Liver (tissue), 8 donors: ENCODE measurements at regions not wholly inside any gene's neighbourhood (a gene's known extent, or its start where the extent isn't known, plus 50 kb on each side); places are given as distances from the start of the nearest gene placed in this dataset.

Experiments used
- DNase-seq: peaks from one replicate; pipeline ENCODE4 v3.0.0-alpha.2; 2017; ENCODE audit warnings: low spot score
- H3K27ac ChIP-seq, 2 donors: one replicate each; pipeline ENCODE4 v1.7.0; 2013; ENCODE audit warnings: inconsistent platforms in 2 of 2, low read length in 2 of 2, control low read depth in 1 of 2, low read depth in 1 of 2, mild to moderate bottlenecking in 1 of 2
- H3K27me3 ChIP-seq, 4 donors: one replicate each; pipeline versions ENCODE4 v1.6.1 to v1.7.0; 2013; ENCODE audit warnings: low read length in 3 of 4, inconsistent platforms in 1 of 4, mild to moderate bottlenecking in 1 of 4, moderate library complexity in 1 of 4; ENCODE audit not compliant: control insufficient read depth in 4 of 4, insufficient read depth in 4 of 4
- H3K36me3 ChIP-seq, 4 donors: one replicate each; pipeline versions ENCODE4 v1.6.1 to v1.7.0; 2013; ENCODE audit warnings: low read length in 3 of 4, mild to moderate bottlenecking in 3 of 4, low read depth in 1 of 4, moderate library complexity in 1 of 4; ENCODE audit not compliant: control insufficient read depth in 4 of 4, insufficient read depth in 3 of 4
- H3K4me1 ChIP-seq, 4 donors: one replicate each; pipeline versions ENCODE4 v1.6.1 to v1.7.0; 2013; ENCODE audit warnings: low read length in 3 of 4, mild to moderate bottlenecking in 3 of 4, moderate library complexity in 1 of 4; ENCODE audit not compliant: control insufficient read depth in 4 of 4, insufficient read depth in 4 of 4
- H3K4me3 ChIP-seq, 3 donors: one replicate each; pipeline versions ENCODE4 v1.6.1 to v1.7.0; 2013; ENCODE audit warnings: low read length in 3 of 3, control low read depth in 1 of 3, low read depth in 1 of 3, mild to moderate bottlenecking in 1 of 3
- H3K9ac ChIP-seq, 2 donors: one replicate each; pipeline ENCODE4 v1.7.0; 2013; ENCODE audit warnings: low read length in 2 of 2, mild to moderate bottlenecking in 2 of 2, moderate library complexity in 2 of 2, control low read depth in 1 of 2, low read depth in 1 of 2
- H3K9me3 ChIP-seq, 4 donors: one replicate each; pipeline versions ENCODE4 v1.6.1 to v1.7.0; 2013; ENCODE audit warnings: low read length in 3 of 4; ENCODE audit not compliant: control insufficient read depth in 4 of 4
- EGR1 ChIP-seq, 2 donors: IDR thresholded peaks; 2 replicates each; pipeline ENCODE4 v1.6.1; 2016 to 2018; ENCODE audit warnings: antibody characterized with exemption in 2 of 2, low read depth in 2 of 2
- FOXA1 ChIP-seq: IDR thresholded peaks from 2 replicates; pipeline ENCODE4 v1.6.1; 2016; ENCODE audit warnings: antibody characterized with exemption
- FOXA2 ChIP-seq: IDR thresholded peaks from 2 replicates; pipeline ENCODE4 v1.6.1; 2016; ENCODE audit warnings: antibody characterized with exemption
- GABPA ChIP-seq, 2 donors: IDR thresholded peaks in 1 of 2; conservative IDR thresholded peaks in 1 of 2; 2 replicates each; pipeline ENCODE4 v1.6.1; 2016; ENCODE audit warnings: antibody characterized with exemption in 2 of 2, mild to moderate bottlenecking in 1 of 2, moderate library complexity in 1 of 2
- HNF4A ChIP-seq, 2 donors: conservative IDR thresholded peaks; 2 replicates each; pipeline ENCODE4 v1.6.1; 2016; ENCODE audit warnings: antibody characterized with exemption in 2 of 2, mild to moderate bottlenecking in 2 of 2
- HNF4G ChIP-seq: IDR thresholded peaks from 2 replicates; pipeline ENCODE4 v1.6.1; 2016; ENCODE audit warnings: antibody characterized with exemption
- NR2F2 ChIP-seq: IDR thresholded peaks from 2 replicates; pipeline ENCODE4 v1.6.1; 2016; ENCODE audit warnings: antibody characterized with exemption
- RAD21 ChIP-seq, 2 donors: IDR thresholded peaks; 2 replicates each; pipeline ENCODE4 v1.6.1; 2016; ENCODE audit warnings: antibody characterized with exemption in 2 of 2, mild to moderate bottlenecking in 2 of 2
- RXRA ChIP-seq, 2 donors: IDR thresholded peaks; 2 replicates each; pipeline ENCODE4 v1.6.1; 2017 to 2018; ENCODE audit warnings: antibody characterized with exemption in 2 of 2, mild to moderate bottlenecking in 1 of 2
- TAF1 ChIP-seq: conservative IDR thresholded peaks from 2 replicates; pipeline ENCODE4 v1.6.1; 2016; ENCODE audit warnings: antibody characterized with exemption, mild to moderate bottlenecking
- YY1 ChIP-seq: IDR thresholded peaks from 2 replicates; pipeline ENCODE4 v1.6.1; 2016; ENCODE audit warnings: antibody characterized with exemption, mild to moderate bottlenecking
- WGBS: extraction: QIAGEN DNeasy Blood & Tissue Kit; methylation state at CpG from one replicate; pipeline ENCODE4 v1.1.7; 2013; 5-methylcytosine and 5-hydroxymethylcytosine counted together
- TF ChIP-seq, protein P1 (sequence below): fragments of 150-350 bp; IDR thresholded peaks from 2 replicates; pipeline ENCODE4 v1.5.1; 2017; ENCODE audit warnings: improper control_type of control experiment, low read depth, low read length; ENCODE audit not compliant: missing input control
- TF ChIP-seq, protein P2 (sequence below): IDR thresholded peaks from 2 replicates; pipeline ENCODE4 v1.6.1; 2016; ENCODE audit warnings: antibody characterized with exemption
- TF ChIP-seq, protein P3 (sequence below): IDR thresholded peaks from 2 replicates; pipeline ENCODE4 v1.6.1; 2016; ENCODE audit warnings: antibody characterized with exemption
- TF ChIP-seq, protein P4 (sequence below): IDR thresholded peaks from 2 replicates; pipeline ENCODE4 v1.6.1; 2016; ENCODE audit warnings: antibody characterized with exemption
- donor health status: healthy.
- donor health status: healthy.
- donor health status: healthy.
- donor health status: healthy.
- donor health status: healthy.

- TF ChIP-seq FOXA2, result no peak
- TF ChIP-seq GABPA (IDR thresholded peaks at IDR 0.05 in 1 of 2, conservative IDR thresholded peaks at IDR 0.05 in 1 of 2), result no peak
- TF ChIP-seq HNF4G, result no peak
- TF ChIP-seq TAF1, result no peak
- TF ChIP-seq, protein P1, sequence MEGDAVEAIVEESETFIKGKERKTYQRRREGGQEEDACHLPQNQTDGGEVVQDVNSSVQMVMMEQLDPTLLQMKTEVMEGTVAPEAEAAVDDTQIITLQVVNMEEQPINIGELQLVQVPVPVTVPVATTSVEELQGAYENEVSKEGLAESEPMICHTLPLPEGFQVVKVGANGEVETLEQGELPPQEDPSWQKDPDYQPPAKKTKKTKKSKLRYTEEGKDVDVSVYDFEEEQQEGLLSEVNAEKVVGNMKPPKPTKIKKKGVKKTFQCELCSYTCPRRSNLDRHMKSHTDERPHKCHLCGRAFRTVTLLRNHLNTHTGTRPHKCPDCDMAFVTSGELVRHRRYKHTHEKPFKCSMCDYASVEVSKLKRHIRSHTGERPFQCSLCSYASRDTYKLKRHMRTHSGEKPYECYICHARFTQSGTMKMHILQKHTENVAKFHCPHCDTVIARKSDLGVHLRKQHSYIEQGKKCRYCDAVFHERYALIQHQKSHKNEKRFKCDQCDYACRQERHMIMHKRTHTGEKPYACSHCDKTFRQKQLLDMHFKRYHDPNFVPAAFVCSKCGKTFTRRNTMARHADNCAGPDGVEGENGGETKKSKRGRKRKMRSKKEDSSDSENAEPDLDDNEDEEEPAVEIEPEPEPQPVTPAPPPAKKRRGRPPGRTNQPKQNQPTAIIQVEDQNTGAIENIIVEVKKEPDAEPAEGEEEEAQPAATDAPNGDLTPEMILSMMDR, result no peak
- TF ChIP-seq, protein P2, sequence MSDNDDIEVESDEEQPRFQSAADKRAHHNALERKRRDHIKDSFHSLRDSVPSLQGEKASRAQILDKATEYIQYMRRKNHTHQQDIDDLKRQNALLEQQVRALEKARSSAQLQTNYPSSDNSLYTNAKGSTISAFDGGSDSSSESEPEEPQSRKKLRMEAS, result no peak
- no peak for TF ChIP-seq HNF4A (conservative IDR thresholded peaks at IDR 0.05)
Observed at GRCh38 chr4:181962321-181962720, 280.9 kb upstream of the TENM3 start.

DNA sequence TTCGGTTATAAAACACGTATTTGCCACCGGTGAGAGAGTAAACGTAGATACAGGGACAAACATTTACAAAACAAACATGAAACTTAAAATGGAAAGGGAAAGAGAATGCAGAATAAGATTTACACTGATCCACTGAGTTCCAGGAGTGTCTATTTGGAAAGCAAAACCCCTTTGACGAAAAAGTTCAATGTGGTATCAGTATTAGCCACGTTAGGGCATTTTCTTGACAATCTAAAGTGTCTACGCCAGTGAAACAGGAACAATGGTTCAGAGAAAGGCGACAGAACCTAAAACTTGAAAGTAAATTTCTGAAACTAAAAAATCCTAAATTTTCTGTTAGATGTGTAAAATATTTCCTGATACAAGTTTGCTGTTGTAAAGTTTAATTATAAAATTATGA, 278.5 kb upstream of the TENM3 start:
- Histone ChIP-seq H3K4me3 (no peak overlapping the region), H3K4me1 (no peaks in the 10 kb centered on the region), H3K27me3 (no peaks in the 10 kb centered on the region), H3K9me3 (no peaks in the 10 kb centered on the region), H3K9ac (no peak overlapping the region), H3K36me3 (no peaks in the 10 kb centered on the region), H3K27ac (no peak overlapping the region)
- 43% methylated on average over 8 of the region's 8 CpGs for WGBS
- no peak for DNase-seq
- TF ChIP-seq, protein P2, result no peak
- TF ChIP-seq, protein P3, sequence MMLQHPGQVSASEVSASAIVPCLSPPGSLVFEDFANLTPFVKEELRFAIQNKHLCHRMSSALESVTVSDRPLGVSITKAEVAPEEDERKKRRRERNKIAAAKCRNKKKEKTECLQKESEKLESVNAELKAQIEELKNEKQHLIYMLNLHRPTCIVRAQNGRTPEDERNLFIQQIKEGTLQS, result no peak
- no peak for TF ChIP-seq RXRA (IDR thresholded peaks at IDR 0.05)
- TF ChIP-seq HNF4A (conservative IDR thresholded peaks at IDR 0.05), result no peak

More at GRCh38 chr4:181962321-181962720, 280.9 kb upstream of the TENM3 start:
- no peaks in the 10 kb centered on the region for H3K9me3 ChIP-seq
- DNase-seq, result no peak
- WGBS, result 75% methylated on average over 4 of the region's 4 CpGs
- H3K27me3 ChIP-seq, result no peaks in the 10 kb centered on the region
- no peaks in the 10 kb centered on the region for H3K36me3 ChIP-seq
- H3K9ac ChIP-seq, result no peak overlapping the region
- H3K4me1 ChIP-seq, result no peaks in the 10 kb centered on the region
- H3K4me3 ChIP-seq, result no peak overlapping the region
- H3K27ac ChIP-seq, result no peak overlapping the region

- no peaks in the 10 kb centered on the region for H3K9me3 ChIP-seq
- peaks cover 0 to 3% (median 0%) of the 10 kb centered on the region in 4 donors for H3K27me3 ChIP-seq
- H3K4me3 ChIP-seq, result no peak overlapping the region
- H3K4me1 ChIP-seq, result no peaks in the 10 kb centered on the region
- 86% methylated on average over 1 of the region's 1 CpG for WGBS
- H3K36me3 ChIP-seq, result no peaks in the 10 kb centered on the region
- no peak overlapping the region for H3K9ac ChIP-seq
- no peak for DNase-seq
- H3K27ac ChIP-seq, result no peak overlapping the region
- TF ChIP-seq EGR1 (IDR thresholded peaks at IDR 0.05; ENCODE audit: low read depth in 2 of 2), result no peak
- TF ChIP-seq, protein P2, result no peak
- TF ChIP-seq HNF4G, result no peak
- TF ChIP-seq TAF1, result no peak
- TF ChIP-seq RAD21 (IDR thresholded peaks at IDR 0.05), result no peak
- TF ChIP-seq RXRA (IDR thresholded peaks at IDR 0.05), result no peak
- TF ChIP-seq, protein P1, result no peak
- TF ChIP-seq FOXA1, result no peak
- TF ChIP-seq NR2F2, result no peak
- no peak for TF ChIP-seq HNF4A (conservative IDR thresholded peaks at IDR 0.05)
- no peak for TF ChIP-seq GABPA (IDR thresholded peaks at IDR 0.05 in 1 of 2, conservative IDR thresholded peaks at IDR 0.05 in 1 of 2)
- no peak for TF ChIP-seq FOXA2
- TF ChIP-seq YY1, result no peak
- TF ChIP-seq, protein P4, sequence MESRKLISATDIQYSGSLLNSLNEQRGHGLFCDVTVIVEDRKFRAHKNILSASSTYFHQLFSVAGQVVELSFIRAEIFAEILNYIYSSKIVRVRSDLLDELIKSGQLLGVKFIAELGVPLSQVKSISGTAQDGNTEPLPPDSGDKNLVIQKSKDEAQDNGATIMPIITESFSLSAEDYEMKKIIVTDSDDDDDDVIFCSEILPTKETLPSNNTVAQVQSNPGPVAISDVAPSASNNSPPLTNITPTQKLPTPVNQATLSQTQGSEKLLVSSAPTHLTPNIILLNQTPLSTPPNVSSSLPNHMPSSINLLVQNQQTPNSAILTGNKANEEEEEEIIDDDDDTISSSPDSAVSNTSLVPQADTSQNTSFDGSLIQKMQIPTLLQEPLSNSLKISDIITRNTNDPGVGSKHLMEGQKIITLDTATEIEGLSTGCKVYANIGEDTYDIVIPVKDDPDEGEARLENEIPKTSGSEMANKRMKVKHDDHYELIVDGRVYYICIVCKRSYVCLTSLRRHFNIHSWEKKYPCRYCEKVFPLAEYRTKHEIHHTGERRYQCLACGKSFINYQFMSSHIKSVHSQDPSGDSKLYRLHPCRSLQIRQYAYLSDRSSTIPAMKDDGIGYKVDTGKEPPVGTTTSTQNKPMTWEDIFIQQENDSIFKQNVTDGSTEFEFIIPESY, result no peak
- TF ChIP-seq, protein P3, result no peak
Observed at GRCh38 chr4:181966104-181966551, 277.1 kb upstream of the TENM3 start.
